Esophagus squamous epithelium (tissue), 5 donors: ENCODE measurements at regions not wholly inside any gene's neighbourhood (a gene's known extent, or its start where the extent isn't known, plus 50 kb on each side); places are given as distances from the start of the nearest gene placed in this dataset.

Experiments used
- DNase-seq: peaks from one replicate; lab custom pipeline; 2025; lab: John Stamatoyannopoulos, UW
- H3K27ac ChIP-seq, 4 donors: fragments of 200-600 bp; sonication (generic); one replicate each; pipeline ENCODE4 v1.5.1; 2016 to 2019; ENCODE audit warnings: mild to moderate bottlenecking in 1 of 4
- H3K27me3 ChIP-seq, 4 donors: fragments of 200-600 bp; sonication (generic); 1 replicate in 3 of 4; 2 replicates in 1 of 4; pipeline versions ENCODE4 v1.5.1 to v1.6.0; 2017 to 2021; ENCODE audit warnings: antibody characterized with exemption in 1 of 4
- H3K36me3 ChIP-seq, 3 donors: fragments of 200-600 bp; sonication (generic); one replicate each; pipeline ENCODE4 v1.5.1; 2016 to 2019
- H3K4me1 ChIP-seq, 3 donors: fragments of 200-600 bp; sonication (generic); one replicate each; pipeline ENCODE4 v1.5.1; 2017 to 2019
- H3K4me3 ChIP-seq, 4 donors: fragments of 200-600 bp; sonication (generic); 1 replicate in 3 of 4; 2 replicates in 1 of 4; pipeline ENCODE4 v1.5.1; 2016 to 2019; ENCODE audit warnings: mild to moderate bottlenecking in 2 of 4, moderate library complexity in 1 of 4
- H3K9me3 ChIP-seq, 3 donors: fragments of 200-600 bp; sonication (generic); one replicate each; pipeline ENCODE4 v1.5.1; 2016 to 2019
- CTCF ChIP-seq, 6 experiments: fragments of 450-650 bp in 4 of 6; fragments of 200-600 bp in 2 of 6; sonication (generic) in 2 of 6; IDR thresholded peaks; one replicate each; pipeline ENCODE4 v1.5.1; 2016 to 2019; ENCODE audit warnings: antibody characterized with exemption in 6 of 6, mild to moderate bottlenecking in 4 of 6, moderate library complexity in 4 of 6
- POLR2A ChIP-seq, 4 donors: fragments of 450-650 bp; IDR thresholded peaks; one replicate each; pipeline ENCODE4 v1.6.1; 2017; ENCODE audit warnings: antibody characterized with exemption in 4 of 4, mild to moderate bottlenecking in 4 of 4, moderate library complexity in 3 of 4
- WGBS, 2 donors: methylation state at CpG; one replicate each; pipeline ENCODE4 v1.1.5; 2018; 5-methylcytosine and 5-hydroxymethylcytosine counted together
- intact Hi-C: fragments of 100-400 bp; cut with DNase I; formaldehyde crosslinking; loops from one replicate; pipeline ENCODE4 v1.15.0; 2022
- donor health status: DM: yes; HTN: yes; CAD: no.

DNA sequence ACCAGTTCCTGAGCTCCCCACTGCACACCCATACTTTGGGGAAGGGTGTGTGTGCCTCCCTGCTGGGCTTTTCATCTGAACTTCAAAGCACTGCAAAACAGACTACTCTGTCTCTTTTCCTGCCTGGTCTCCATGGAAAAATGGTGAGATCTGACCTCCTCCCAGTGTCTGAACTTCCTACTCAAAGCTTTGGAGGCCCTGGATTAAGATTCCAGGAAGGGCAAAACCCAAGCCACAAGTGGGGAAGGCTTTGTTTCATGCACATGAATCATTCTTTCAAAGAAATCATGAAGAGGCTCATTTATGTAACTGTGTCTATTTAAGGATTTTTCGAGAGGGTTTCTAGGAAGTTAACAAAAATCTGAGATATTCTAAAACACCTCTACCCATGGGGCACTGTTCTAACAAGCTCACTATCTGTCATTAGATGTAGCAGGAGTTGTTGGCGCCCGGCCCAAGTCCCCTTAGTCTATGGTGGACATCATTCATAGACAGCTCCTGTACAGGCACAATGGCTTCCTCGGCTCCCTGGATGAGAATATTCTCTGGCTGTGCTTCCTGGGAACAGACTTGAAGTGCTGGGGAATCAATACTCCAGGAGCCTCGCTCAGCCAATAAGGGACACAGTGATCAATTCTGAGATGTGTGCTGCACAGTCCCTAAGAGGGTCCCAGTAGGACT lies 224.0 kb downstream of the KTN1 start:
- H3K27ac ChIP-seq: peak overlapping the region; percentile 26 to 59 (median 41)
- intact Hi-C loops: no loop called here
- TF ChIP-seq POLR2A (IDR thresholded peaks at IDR 0.05) (no peak), CTCF (IDR thresholded peaks at IDR 0.05) (no peak)

GRCh38 chr14:55805250-55805649 lies 225.2 kb downstream of the KTN1 start:
- H3K9me3 ChIP-seq: no peaks in the 10 kb centered on the region
- intact Hi-C loops: no loop called here
- no peak for DNase-seq
- H3K4me3 ChIP-seq: no peak overlapping the region
- H3K27ac ChIP-seq: no peak overlapping the region
- no peaks in the 10 kb centered on the region for H3K27me3 ChIP-seq
- H3K36me3 ChIP-seq: no peaks in the 10 kb centered on the region
- peaks cover 12 to 40% (median 30%) of the 10 kb centered on the region in 3 donors for H3K4me1 ChIP-seq
- TF ChIP-seq POLR2A (IDR thresholded peaks at IDR 0.05) (no peak), CTCF (IDR thresholded peaks at IDR 0.05) (no peak)
- WGBS, 2 donors: 88 to 92% methylated on average over 3 of the region's 3 CpGs

More for the DNA sequence above, 224.0 kb downstream of the KTN1 start:
- DNase-seq: no peak
- WGBS, 2 donors: 59 to 75% methylated on average over 3 to 5 of the region's 5 CpGs
- Histone ChIP-seq H3K36me3 (no peaks in the 10 kb centered on the region), H3K9me3 (no peaks in the 10 kb centered on the region), H3K27me3 (no peaks in the 10 kb centered on the region), H3K4me3 (no peak overlapping the region), H3K4me1 (peaks cover 12 to 40% (median 30%) of the 10 kb centered on the region in 3 donors)

- Histone ChIP-seq H3K36me3 (no peaks in the 10 kb centered on the region), H3K27ac (peak overlapping the region; percentile 70 to 84 (median 76)), H3K9me3 (no peaks in the 10 kb centered on the region), H3K4me3 (peak overlapping the region in 1 of 4 donors; percentile 16), H3K27me3 (no peaks in the 10 kb centered on the region), H3K4me1 (peaks cover 12 to 40% (median 30%) of the 10 kb centered on the region in 3 donors)
- DNase-seq: peak; percentile 18
- TF ChIP-seq CTCF (IDR thresholded peaks at IDR 0.05) (peak in 1 of 6 experiments; percentile 2), POLR2A (IDR thresholded peaks at IDR 0.05) (peak in 1 of 4 donors; percentile 5)
- WGBS, 2 donors: 15 to 19% methylated on average over 16 to 17 of the region's 17 CpGs
- intact Hi-C loops: no loop called here
Measured at GRCh38 chr14:55807053-55807880, 227.3 kb downstream of the KTN1 start.

- Histone ChIP-seq H3K4me1 (peaks cover 9 to 37% (median 28%) of the 10 kb centered on the region in 3 donors), H3K36me3 (no peaks in the 10 kb centered on the region), H3K27ac (peak overlapping the region; percentile 70 to 84 (median 76)), H3K9me3 (no peaks in the 10 kb centered on the region), H3K27me3 (no peaks in the 10 kb centered on the region), H3K4me3 (peak overlapping the region in 1 of 4 donors; percentile 16)
- WGBS, 2 donors: 79 to 80% methylated on average over 2 of the region's 2 CpGs
- DNase-seq: no peak
- TF ChIP-seq CTCF (IDR thresholded peaks at IDR 0.05): no peak
- TF ChIP-seq POLR2A (IDR thresholded peaks at IDR 0.05): no peak
- intact Hi-C loops: no loop called here
Measured at GRCh38 chr14:55807881-55808379, 227.9 kb downstream of the KTN1 start.

GRCh38 chr14:55813630-55814029 lies 233.6 kb downstream of the KTN1 start:
- no peak for DNase-seq
- Histone ChIP-seq H3K4me1 (no peaks in the 10 kb centered on the region), H3K4me3 (no peak overlapping the region), H3K9me3 (no peaks in the 10 kb centered on the region), H3K27ac (no peak overlapping the region), H3K36me3 (no peaks in the 10 kb centered on the region), H3K27me3 (no peaks in the 10 kb centered on the region)
- intact Hi-C loops: no loop called here
- no peak for TF ChIP-seq POLR2A (IDR thresholded peaks at IDR 0.05)
- WGBS, 2 donors: 65 to 92% methylated on average over 2 of the region's 2 CpGs
